Keratinocyte (primary cell): ENCODE measurements at regions not wholly inside any gene's neighbourhood (a gene's known extent, or its start where the extent isn't known, plus 50 kb on each side); places are given as distances from the start of the nearest gene placed in this dataset.
"Not testable (repeated sequence)": the region's sequence is repeated elsewhere in the genome, so short reads cannot be mapped to it uniquely, and the experiment has no call there.

Source experiments
- DNase-seq: peaks from one replicate; pipeline ENCODE4 v3.0.0-alpha.2; 2011; ENCODE audit warnings: low read depth, missing footprints, low spot score
- FAIRE-seq: peaks from 2 replicates; lab custom pipeline; 2011; peaks lifted over from hg19 to GRCh38; lab: Jason Lieb, UNC
- H2AFZ ChIP-seq: 2 replicates; pipeline ENCODE4 v1.6.0; 2012; ENCODE audit warnings: low read length, control low read depth, inconsistent platforms; ENCODE audit not compliant: control insufficient read depth
- H3K27ac ChIP-seq: 2 replicates; pipeline ENCODE4 v1.5.1; 2011; ENCODE audit warnings: low read length; ENCODE audit not compliant: control insufficient read depth, insufficient read depth
- H3K27me3 ChIP-seq: 3 replicates; pipeline ENCODE4 v1.6.0; 2011; ENCODE audit warnings: low read length; ENCODE audit not compliant: control insufficient read depth, insufficient read depth; ENCODE audit errors: extremely low read depth
- H3K36me3 ChIP-seq, 2 experiments: 2 replicates in 1 of 2; 3 replicates in 1 of 2; pipeline ENCODE4 v1.5.1; 2011; ENCODE audit warnings: low read length in 2 of 2, mild to moderate bottlenecking in 1 of 2; ENCODE audit not compliant: control insufficient read depth in 2 of 2, insufficient read depth in 2 of 2; ENCODE audit errors: extremely low read depth in 1 of 2
- H3K4me1 ChIP-seq: 3 replicates; pipeline ENCODE4 v1.5.1; 2011; ENCODE audit warnings: low read length; ENCODE audit not compliant: control insufficient read depth, insufficient read depth; ENCODE audit errors: extremely low read depth
- H3K4me2 ChIP-seq: 3 replicates; pipeline ENCODE4 v1.6.0; 2011; ENCODE audit warnings: low read depth, low read length; ENCODE audit not compliant: control insufficient read depth, insufficient read depth; ENCODE audit errors: extremely low read depth
- H3K4me3 ChIP-seq, 3 experiments: fragments of 200-600 bp in 1 of 3; sonication (generic) in 1 of 3; 2 replicates in 2 of 3; 3 replicates in 1 of 3; pipeline ENCODE4 v1.5.1; 2011 to 2016; ENCODE audit warnings: low read length in 3 of 3, mild to moderate bottlenecking in 3 of 3, control low read depth in 2 of 3, inconsistent platforms in 1 of 3, low read depth in 1 of 3, mixed read lengths in 1 of 3, mixed run types in 1 of 3, moderate library complexity in 1 of 3; ENCODE audit not compliant: control insufficient read depth in 2 of 3, insufficient read depth in 2 of 3; ENCODE audit errors: extremely low read depth in 1 of 3
- H3K79me2 ChIP-seq: 2 replicates; pipeline ENCODE4 v1.6.0; 2012; ENCODE audit warnings: low read length; ENCODE audit not compliant: control insufficient read depth, insufficient read depth
- H3K9ac ChIP-seq: 3 replicates; pipeline ENCODE4 v1.6.0; 2011; ENCODE audit warnings: low read length; ENCODE audit not compliant: control insufficient read depth, insufficient read depth; ENCODE audit errors: extremely low read depth
- H3K9me1 ChIP-seq: 3 replicates; pipeline ENCODE4 v1.6.0; 2011; ENCODE audit warnings: low read length; ENCODE audit not compliant: control insufficient read depth, insufficient read depth; ENCODE audit errors: extremely low read depth
- H3K9me3 ChIP-seq: 2 replicates; pipeline ENCODE4 v1.5.1; 2012; ENCODE audit warnings: low read depth, low read length; ENCODE audit not compliant: control insufficient read depth
- H4K20me1 ChIP-seq: 3 replicates; pipeline ENCODE4 v1.6.0; 2011; ENCODE audit warnings: low read length; ENCODE audit not compliant: control insufficient read depth, insufficient read depth; ENCODE audit errors: extremely low read depth
- CTCF ChIP-seq, 3 experiments: IDR thresholded peaks in 1 of 3; conservative IDR thresholded peaks in 1 of 3; optimal IDR thresholded peaks in 1 of 3; 2 replicates in 2 of 3; 3 replicates in 1 of 3; pipeline versions ENCODE3 to v1.5.1; 2011; ENCODE audit warnings: low read length in 3 of 3, mild to moderate bottlenecking in 3 of 3, moderate library complexity in 2 of 3, control low read depth in 1 of 3, inconsistent platforms in 1 of 3; ENCODE audit not compliant: insufficient read depth in 2 of 3; ENCODE audit errors: extremely low read depth in 1 of 3
- dilution Hi-C: fragments of 300-500 bp; cut with MboI; formaldehyde crosslinking; loops from one replicate; pipeline ENCODE4 v1.7.0; 2020; ENCODE audit warnings: low sequenced_read_pairs; ENCODE audit not compliant: extremely low pct_ligation_motif_present

GRCh38 chr10:38365917-38366316 lies 271.8 kb downstream of the ZNF37A start:
- H3K79me2 ChIP-seq, DNase-seq, H3K4me1 ChIP-seq, H3K36me3 ChIP-seq, H4K20me1 ChIP-seq, H3K9me1 ChIP-seq, H3K4me3 ChIP-seq, H3K9ac ChIP-seq, H3K27ac ChIP-seq, H3K4me2 ChIP-seq, H3K27me3 ChIP-seq, dilution Hi-C loops, H3K9me3 ChIP-seq, H2AFZ ChIP-seq: not testable (repeated sequence)
- peak; percentile 72 for FAIRE-seq
- TF ChIP-seq CTCF (optimal IDR thresholded peaks at IDR 0.05 in 1 of 3, IDR thresholded peaks at IDR 0.05 in 1 of 3, conservative IDR thresholded peaks at IDR 0.05 in 1 of 3; ENCODE audit: extremely low read depth in 1 of 3, insufficient read depth in 2 of 3, low read length in 3 of 3) = peak in 2 of 3 experiments; percentile 23 to 27

DNA sequence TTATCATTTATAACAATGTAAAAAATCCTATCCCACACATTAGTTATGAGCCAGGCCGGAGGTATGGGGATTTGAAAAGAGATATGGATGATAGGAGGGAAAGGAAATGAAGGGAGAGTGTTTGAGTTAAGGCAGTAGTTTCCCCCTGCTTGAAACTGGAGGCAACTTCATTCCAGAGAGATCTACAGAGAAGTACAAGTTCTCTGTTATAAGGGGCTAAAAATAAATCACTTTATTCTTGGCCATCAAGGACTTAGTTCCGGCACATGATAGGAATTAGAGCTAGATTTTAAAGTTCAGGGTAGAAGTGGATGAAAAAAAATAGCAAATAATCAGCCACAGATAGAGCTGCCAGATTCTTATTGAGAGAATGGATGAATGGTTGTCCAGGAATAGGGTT lies 289.7 kb downstream of the ZNF37A start:
- H3K4me3 ChIP-seq, dilution Hi-C loops, H3K9me3 ChIP-seq, DNase-seq, H4K20me1 ChIP-seq, H3K27ac ChIP-seq, H3K4me1 ChIP-seq, H3K79me2 ChIP-seq, H2AFZ ChIP-seq, H3K36me3 ChIP-seq, H3K4me2 ChIP-seq, H3K9me1 ChIP-seq, FAIRE-seq, H3K9ac ChIP-seq, H3K27me3 ChIP-seq: not testable (repeated sequence)

- H2AFZ ChIP-seq = not testable (repeated sequence)
Observed at GRCh38 chr10:38386869-38387268, 292.7 kb downstream of the ZNF37A start.

More at GRCh38 chr10:38386869-38387268, 292.7 kb downstream of the ZNF37A start:
- H3K36me3 ChIP-seq, DNase-seq, H3K79me2 ChIP-seq, H4K20me1 ChIP-seq, H3K4me3 ChIP-seq, dilution Hi-C loops, H3K9me3 ChIP-seq, H3K27me3 ChIP-seq, FAIRE-seq, H3K9ac ChIP-seq, H3K4me1 ChIP-seq, H3K4me2 ChIP-seq, H3K9me1 ChIP-seq, H3K27ac ChIP-seq: not testable (repeated sequence)
